NCI-H510A (cell line): ENCODE measurements at regions not wholly inside any gene's neighbourhood (a gene's known extent, or its start where the extent isn't known, plus 50 kb on each side); places are given as distances from the start of the nearest gene placed in this dataset.
"Not testable (repeated sequence)": the region's sequence is repeated elsewhere in the genome, so short reads cannot be mapped to it uniquely, and the experiment has no call there.

Experiments
- DNase-seq: peaks from one replicate; lab custom pipeline; 2025; lab: John Stamatoyannopoulos, UW

DNA sequence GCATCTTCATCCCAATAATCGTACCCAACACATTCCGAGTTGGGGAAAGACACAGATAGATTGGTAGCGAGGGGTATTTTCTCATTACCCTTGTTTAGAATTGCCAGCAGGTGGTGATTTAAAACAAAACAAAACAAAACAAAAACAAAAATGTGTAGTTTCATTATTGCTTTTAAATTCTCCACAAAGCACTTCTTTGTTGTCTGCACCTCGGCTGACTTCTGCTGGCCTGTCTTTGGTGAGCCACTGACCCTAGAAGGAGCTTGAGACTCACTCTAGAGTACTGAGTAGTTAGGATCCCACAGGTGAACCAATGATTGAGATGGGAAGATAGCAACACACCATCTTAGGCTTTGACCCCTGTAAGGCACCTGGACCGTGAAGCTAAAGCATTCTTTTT is 105.4 kb upstream of the BET1 start:
- DNase-seq, result no peak

DNA sequence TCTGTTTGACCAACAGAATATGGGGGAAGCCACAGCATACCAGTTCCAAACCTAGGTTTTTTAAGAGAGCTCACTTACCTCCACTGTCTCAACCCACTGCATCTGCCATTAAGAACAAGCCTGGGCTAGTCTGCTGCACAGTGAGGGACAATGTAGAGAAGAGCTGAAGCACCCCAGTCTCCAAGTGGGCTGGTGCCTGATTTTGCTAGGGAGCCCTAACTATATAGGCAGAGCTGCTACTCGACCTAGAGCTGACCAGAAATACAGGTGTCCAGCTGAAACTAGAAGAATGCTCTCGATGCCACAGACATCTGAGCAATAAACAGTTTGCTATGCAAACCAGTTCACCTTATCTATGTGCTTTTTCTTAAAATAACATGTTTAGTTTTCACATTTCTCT is 106.9 kb upstream of the BET1 start:
- DNase-seq, result no peak

- DNase-seq, result no peak
These were observed 111.2 kb upstream of the BET1 start for GRCh38 chr7:94115316-94115715.

DNA sequence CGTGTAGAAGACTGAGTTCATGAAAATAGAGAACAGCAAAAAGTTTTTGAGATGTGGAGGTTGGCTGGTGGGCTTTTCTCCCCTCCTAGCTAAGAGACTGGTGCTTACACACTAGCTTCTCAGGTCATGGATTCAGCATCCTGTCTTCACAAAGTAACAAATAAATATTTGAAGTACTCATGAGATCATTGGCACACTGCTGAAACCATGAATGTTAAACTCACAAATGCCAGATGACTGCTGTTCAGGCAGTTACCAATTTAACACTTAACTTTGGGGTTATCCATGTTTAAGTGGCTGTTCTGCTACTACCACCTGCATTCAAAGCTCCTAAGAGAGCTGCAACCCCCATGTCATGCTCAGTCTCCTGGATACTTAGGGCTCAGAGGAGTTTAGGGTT is 119.0 kb upstream of the BET1 start:
- DNase-seq, result no peak

DNA sequence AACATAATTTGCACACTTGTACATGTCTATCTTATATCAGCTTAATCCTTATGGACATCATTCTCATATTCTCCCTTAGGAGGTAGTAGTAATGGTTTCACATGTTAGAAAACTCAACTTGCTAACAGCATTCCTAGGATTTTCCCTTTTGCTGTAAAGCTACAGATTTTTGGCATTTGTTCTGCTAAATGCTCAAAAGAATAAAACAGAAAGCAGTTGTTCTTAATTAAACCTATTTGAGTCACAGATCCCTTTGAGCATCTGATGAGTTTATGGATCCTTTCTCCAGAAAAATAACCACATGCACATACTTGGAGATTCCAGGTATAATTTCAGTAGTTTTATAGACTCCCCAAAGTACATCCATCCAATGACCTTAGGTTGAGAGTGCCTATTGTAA is 122.9 kb upstream of the BET1 start:
- DNase-seq, result no peak

DNA sequence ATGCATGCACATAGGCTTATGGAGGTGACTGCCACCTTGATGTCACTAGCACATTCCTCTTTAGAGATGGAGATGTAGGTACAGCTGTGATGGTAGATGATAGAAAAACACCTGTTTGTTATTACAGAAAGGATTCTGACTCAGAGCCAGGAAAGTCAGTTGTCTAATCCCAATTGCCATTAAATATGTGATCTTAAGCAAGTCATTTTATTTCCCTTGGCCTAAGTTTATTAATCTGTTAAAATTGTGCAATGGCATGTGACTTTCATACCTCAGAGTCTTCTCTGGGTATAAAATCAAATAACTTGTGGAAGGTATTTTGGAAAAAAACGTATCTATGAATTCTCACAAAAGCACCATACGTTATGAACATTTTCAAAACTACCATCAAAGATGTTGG is 123.9 kb upstream of the BET1 start:
- no peak for DNase-seq

GRCh38 chr7:94129443-94130140 is 125.4 kb upstream of the BET1 start:
- DNase-seq, result no peak

- DNase-seq, result no peak
These were observed 126.6 kb upstream of the BET1 start for GRCh38 chr7:94130716-94131115.

DNA sequence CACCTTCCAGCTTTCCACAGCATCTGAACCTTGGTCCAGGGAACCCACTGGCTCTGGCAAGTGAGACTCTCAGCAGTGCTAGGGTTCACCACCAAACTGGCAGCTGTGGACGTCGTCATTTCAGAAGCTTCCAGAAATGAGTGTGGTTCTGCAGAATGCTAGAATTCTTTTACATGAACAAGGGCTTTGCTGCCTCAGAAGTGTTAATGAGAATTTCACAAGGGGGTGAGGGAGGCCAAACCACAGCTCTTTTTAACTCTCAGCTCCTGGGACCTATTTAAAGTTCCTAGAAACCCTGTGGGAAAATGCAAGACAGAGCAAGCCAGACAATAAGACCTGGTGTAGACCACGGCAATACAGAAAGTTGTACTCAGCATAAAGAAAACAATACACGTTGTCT is 129.3 kb upstream of the BET1 start:
- DNase-seq, result no peak

GRCh38 chr7:94135180-94135579 is 131.0 kb upstream of the BET1 start:
- DNase-seq, result no peak

DNA sequence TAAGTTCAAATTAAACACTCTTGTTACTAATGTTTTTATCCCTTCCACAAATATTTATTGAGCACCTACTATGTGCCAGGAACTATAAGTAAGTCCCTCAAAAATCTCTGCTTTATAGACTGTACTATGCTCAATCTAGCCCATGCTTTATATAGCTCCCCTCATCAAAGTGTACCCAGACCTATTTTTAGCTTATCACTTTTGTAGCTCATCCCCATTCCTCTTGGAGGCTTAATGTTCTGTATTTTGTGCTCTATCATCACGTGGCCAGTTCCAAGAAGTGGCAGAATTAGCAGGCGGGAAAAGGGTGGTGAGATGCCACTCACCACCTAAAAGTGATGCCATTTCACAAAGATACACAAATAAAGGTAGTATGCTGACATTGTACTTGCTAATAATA is 138.1 kb upstream of the BET1 start:
- DNase-seq, result no peak

GRCh38 chr7:94145602-94146001 is 141.4 kb upstream of the BET1 start:
- DNase-seq, result no peak

- no peak for DNase-seq
These were observed 142.3 kb upstream of the BET1 start for GRCh38 chr7:94146408-94146807.

- no peak for DNase-seq
These were observed 145.8 kb upstream of the BET1 start for GRCh38 chr7:94149789-94150545.

GRCh38 chr7:94154182-94154581 is 150.0 kb upstream of the BET1 start:
- no peak for DNase-seq

DNA sequence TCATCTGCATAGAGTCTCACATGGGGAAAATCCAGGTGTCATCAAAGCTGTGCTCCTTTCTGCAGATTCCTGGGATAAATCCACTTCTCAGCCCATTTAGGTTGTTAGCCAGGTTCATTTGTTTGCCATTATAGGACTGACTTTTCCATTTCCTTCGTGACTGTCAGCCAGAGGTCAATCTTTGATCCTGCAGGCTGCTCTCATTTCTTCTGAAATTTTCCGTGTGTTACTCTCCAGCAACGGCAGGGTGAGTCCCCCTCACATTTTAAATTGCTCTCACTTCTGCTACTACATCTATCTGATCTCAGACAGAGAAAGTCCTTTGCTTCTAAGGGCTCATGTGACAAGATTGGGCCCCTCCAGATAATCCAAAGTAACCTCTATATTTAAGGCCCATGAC is 150.7 kb upstream of the BET1 start:
- DNase-seq, result no peak

DNA sequence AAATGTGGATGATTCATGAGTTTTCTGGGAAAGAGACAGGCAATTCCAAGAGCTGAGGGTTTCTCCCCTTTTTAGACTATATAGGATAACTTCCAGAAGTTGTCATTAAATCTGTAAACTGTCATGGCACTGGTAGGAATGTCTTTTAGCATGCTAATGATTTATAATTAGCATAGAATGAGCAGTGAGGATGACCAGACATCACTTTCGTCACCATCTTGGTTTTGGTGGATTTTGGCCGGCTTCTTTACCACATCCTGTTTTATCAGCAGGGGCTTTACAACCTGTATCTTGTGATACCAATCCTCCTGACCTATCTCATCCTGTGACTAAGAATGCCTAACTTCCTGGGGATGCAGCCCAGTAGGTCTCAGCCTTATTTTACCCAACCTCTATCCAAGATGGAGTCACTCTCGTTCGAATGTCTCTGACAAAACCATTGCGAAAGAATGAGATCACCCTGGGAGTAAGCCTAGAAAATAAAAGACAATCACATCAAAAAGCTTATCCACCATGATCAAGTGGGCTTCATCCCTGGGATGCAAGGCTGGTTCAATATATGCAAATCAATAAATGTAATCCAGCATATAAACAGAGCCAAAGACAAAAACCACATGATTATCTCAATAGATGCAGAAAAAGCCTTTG is 153.6 kb upstream of the BET1 start:
- not testable (repeated sequence) for DNase-seq

DNA sequence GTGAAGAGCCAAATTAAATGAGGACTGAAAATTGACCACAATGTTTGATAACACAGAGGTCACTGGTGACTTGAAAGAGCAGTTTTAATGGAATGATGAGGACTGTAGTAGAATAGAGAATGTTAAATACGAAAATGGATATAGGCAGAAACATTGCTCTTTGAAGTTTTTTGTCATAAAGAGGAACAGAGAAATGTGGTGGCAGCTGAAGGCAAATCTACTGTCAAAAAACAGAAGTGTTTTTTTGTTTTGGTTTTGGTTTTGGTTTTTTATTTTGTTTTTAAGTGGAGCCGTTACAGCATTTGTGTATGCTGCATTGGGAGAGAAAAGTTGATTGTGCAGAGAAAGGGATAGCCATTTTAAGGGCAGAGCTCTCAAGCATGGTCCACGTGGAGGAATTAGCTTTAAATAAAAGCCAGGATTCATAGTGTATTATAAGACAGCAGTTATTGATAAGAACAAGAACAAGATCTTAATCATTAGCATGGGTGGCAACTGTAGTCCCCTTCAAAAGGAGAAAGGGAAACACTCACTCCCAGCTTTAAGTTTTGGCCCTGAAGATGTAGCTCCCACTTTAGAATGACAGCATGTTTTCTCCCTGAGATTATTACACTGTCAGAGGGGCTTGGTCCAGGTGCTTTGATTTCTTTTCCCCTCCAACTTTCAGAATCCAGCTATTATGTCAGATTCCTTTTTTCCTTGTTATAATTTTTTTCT is 156.7 kb upstream of the BET1 start:
- DNase-seq, result no peak

DNA sequence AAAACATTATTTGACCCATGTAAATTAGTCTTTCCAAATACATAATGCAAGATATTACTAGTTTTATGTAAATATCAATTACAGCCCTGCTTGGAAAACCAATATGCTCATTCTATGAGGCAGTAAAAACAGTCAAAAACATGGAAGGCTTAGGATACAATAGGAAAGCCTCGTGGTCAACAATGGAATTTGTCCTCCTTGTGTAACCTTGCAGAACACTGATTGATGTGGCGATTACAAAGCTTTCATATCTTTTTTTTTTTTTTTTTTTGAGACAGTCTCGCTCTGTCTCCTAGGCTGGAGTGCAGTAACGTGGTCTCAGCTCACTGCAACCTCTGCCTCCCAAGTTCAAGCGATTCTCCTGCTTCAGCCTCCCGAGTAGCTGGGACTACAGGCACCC is 157.3 kb upstream of the BET1 start:
- no peak for DNase-seq

GRCh38 chr7:94169682-94170081 is 165.5 kb upstream of the BET1 start:
- DNase-seq, result no peak

- DNase-seq, result no peak
These were observed 166.7 kb upstream of the BET1 start for GRCh38 chr7:94170836-94171235.

DNA sequence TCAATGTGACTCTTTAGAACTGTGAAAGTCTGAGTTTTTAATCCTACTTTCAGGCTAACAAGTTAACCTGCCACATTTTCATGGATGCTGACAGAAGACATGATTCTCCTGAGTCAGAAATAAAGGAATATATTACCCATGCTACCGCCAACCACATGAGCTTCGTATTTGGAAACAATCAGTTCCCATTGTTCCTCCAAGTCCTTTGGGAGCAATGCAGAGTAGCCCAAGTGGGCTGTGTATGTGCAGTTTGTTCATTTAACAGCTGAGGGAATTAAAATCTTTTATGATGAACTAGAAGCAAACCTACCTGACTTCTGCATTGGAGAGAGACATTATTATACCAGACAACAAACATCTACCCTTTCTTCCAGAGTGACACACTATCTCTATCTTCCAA is 169.3 kb upstream of the BET1 start:
- DNase-seq, result no peak

GRCh38 chr7:94174375-94174774 is 170.2 kb upstream of the BET1 start:
- no peak for DNase-seq
